ENCODE measurements at regions not wholly inside any gene's neighbourhood (a gene's known extent, or its start where the extent isn't known, plus 50 kb on each side); places are given as distances from the start of the nearest gene placed in this dataset.

DNA sequence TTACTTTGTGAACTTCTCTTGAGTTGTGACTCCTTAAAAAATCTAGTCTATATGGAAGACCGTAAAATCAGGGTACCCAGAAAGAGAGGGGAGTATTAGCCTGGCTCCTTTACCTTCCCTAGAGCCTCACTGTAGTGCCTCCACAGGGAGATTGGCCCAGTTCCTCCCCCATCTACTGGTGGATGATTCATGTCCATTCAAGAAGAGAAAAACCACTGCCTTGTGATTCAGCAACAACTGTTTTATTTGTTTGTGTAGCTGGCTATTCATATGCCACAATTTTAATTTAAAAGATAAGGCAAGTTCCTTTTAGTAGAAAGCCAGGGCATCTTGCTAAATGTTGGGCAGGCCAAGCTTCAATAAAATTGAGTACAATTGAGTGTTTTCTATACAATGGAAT, 221.8 kb upstream of the KCNIP4 start:
- no peak overlapping the region for H3K4me3 ChIP-seq (ENCODE audit: control insufficient read depth, low read depth, low read length)
- TF ChIP-seq, protein P1, sequence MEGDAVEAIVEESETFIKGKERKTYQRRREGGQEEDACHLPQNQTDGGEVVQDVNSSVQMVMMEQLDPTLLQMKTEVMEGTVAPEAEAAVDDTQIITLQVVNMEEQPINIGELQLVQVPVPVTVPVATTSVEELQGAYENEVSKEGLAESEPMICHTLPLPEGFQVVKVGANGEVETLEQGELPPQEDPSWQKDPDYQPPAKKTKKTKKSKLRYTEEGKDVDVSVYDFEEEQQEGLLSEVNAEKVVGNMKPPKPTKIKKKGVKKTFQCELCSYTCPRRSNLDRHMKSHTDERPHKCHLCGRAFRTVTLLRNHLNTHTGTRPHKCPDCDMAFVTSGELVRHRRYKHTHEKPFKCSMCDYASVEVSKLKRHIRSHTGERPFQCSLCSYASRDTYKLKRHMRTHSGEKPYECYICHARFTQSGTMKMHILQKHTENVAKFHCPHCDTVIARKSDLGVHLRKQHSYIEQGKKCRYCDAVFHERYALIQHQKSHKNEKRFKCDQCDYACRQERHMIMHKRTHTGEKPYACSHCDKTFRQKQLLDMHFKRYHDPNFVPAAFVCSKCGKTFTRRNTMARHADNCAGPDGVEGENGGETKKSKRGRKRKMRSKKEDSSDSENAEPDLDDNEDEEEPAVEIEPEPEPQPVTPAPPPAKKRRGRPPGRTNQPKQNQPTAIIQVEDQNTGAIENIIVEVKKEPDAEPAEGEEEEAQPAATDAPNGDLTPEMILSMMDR (conservative IDR thresholded peaks at IDR 0.05; ENCODE audit: control insufficient read depth, insufficient read depth, low read depth, low read length): no peak
- DNase-seq (ENCODE audit: low read depth): peak; percentile 87

DNA sequence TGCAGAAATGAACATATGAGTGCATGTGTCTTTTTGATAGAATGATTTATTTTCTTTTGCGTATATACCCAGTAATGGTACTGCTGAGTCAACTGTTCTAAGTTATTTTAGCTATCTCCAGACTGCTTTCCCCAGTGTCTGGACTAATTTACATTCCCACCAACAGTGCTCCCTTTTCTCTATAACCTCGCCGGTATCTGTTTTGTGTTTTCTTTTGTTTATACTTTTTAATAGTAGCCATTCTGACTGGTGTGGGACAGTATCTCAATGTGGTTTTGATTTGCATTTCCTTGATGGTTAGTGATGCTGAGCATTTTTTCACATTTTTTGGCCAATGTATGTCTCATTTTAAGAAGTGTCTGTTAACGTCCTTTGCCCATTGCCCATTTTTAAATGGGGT, 218.6 kb upstream of the KCNIP4 start:
- peak; percentile 24 for DNase-seq (ENCODE audit: low read depth)
- no peak overlapping the region for H3K4me3 ChIP-seq (ENCODE audit: control insufficient read depth, low read depth, low read length)
- TF ChIP-seq, protein P1 (conservative IDR thresholded peaks at IDR 0.05; ENCODE audit: control insufficient read depth, insufficient read depth, low read depth, low read length): no peak

DNA sequence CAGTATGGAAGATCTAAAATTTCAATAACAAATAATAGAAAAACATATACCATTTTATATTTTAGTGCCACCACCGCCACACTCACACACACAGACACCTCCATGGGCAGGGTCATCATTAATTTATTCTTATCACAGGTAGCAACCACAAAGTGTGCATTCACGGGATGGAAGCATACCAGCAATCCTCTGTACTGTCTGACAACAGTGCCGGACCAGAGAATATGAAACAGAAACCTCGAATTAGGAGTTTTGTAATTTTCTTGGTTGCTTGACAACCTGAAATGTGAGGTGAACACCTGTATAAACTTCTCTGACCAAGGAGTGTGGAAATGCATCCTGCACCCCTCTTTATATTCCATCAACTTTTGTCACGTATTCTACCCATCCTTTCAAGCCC, 213.9 kb upstream of the KCNIP4 start:
- DNase-seq (ENCODE audit: low read depth): no peak
- TF ChIP-seq, protein P1 (conservative IDR thresholded peaks at IDR 0.05; ENCODE audit: control insufficient read depth, insufficient read depth, low read depth, low read length): no peak

DNA sequence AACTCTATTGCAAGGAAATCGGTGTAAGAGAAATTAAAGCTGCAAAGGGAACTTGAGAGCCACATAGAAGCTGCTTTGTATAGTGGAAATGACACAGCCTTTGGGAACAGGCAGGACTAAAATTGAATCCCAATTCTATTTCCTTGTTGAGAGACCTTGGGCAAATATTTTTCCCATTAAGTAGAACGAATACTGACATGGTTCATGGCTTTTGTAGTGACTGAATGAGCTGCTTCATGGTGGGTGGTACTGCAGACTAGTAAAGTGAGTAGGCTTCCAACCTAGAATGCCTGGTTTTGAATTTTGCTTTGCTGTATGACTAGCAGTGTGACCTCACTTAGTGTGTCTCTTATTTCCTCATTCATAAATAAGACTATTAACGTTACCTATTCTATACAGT, 182.2 kb upstream of the KCNIP4 start:
- TF ChIP-seq, protein P1 (conservative IDR thresholded peaks at IDR 0.05; ENCODE audit: control insufficient read depth, insufficient read depth, low read depth, low read length): no peak
- no peak overlapping the region for H3K4me3 ChIP-seq (ENCODE audit: control insufficient read depth, low read depth, low read length)
- no peak for DNase-seq (ENCODE audit: low read depth)

More for the DNA sequence above, 213.9 kb upstream of the KCNIP4 start:
- no peak overlapping the region for H3K4me3 ChIP-seq (ENCODE audit: control insufficient read depth, low read depth, low read length)

DNA sequence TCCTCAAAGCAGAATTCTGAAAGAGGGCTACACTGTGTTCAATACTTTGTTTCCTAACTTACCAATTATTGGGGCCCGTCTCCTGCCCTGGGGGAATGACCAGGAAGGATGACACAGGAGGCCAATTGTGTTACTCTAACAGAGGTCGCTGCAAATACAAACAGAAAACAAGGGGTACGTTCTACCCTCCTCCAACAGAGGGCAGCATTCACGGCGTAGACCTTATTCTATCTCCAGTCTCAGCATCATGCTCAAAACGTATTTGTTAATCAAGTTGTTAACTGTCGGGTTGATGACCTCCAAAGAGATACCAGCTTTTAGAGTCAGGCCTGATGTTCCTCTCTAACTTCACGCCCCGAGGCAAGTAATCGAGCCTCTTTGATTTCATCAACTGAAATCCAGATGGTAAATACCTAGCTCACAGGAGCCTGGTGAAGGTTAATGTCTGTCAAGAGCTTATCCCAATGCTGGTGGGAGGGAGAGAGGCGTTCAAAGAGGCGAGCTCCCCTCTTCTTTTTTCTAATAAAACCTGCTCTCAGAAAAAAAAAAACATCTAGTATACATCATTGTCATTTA, 181.0 kb upstream of the KCNIP4 start:
- H3K4me3 ChIP-seq (ENCODE audit: control insufficient read depth, low read depth, low read length): no peak overlapping the region
- DNase-seq (ENCODE audit: low read depth): peak; percentile 65
- TF ChIP-seq, protein P1 (conservative IDR thresholded peaks at IDR 0.05; ENCODE audit: control insufficient read depth, insufficient read depth, low read depth, low read length): peak; percentile 84

DNA sequence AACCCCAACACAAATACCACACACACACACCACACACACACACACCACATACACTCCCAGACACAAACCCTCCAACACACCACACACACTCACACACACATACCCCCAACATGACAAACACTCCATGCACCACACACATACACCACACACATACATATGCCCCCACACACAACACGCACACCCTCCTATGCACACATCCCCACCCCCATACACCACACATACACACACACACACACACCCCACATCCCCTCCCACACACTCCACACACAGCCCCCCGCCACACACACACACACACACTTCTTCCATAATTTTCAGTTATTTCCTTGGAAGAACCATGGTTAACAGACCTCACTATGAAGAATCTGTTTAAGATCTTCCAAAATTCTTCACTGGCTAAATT, 173.5 kb upstream of the KCNIP4 start:
- H3K4me3 ChIP-seq (ENCODE audit: control insufficient read depth, low read depth, low read length): no peak overlapping the region
- TF ChIP-seq, protein P1 (conservative IDR thresholded peaks at IDR 0.05; ENCODE audit: control insufficient read depth, insufficient read depth, low read depth, low read length): no peak
- DNase-seq (ENCODE audit: low read depth): no peak

DNA sequence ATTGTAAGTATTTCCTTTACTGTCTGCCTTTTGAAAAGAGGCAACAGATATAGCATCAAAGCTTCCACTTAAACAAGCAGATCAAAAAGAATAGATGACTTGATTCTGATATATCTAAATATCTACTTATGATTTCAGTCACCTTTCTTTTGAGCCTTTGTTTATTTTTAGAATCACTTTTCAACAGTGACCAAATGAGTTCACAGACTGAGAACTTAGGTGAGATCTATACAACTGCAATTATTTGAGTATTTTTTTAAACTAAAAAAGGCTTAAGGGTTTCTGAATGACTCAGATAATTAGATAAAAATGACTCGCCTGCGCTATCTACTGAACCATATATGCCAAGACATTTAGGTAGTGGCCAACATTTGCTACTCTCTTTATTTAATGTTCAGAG, 166.7 kb upstream of the KCNIP4 start:
- DNase-seq (ENCODE audit: low read depth): no peak
- TF ChIP-seq, protein P1 (conservative IDR thresholded peaks at IDR 0.05; ENCODE audit: control insufficient read depth, insufficient read depth, low read depth, low read length): no peak

More for the DNA sequence above, 166.7 kb upstream of the KCNIP4 start:
- H3K4me3 ChIP-seq (ENCODE audit: control insufficient read depth, low read depth, low read length): no peak overlapping the region
